GM23338 (cell line): ENCODE measurements at regions not wholly inside any gene's neighbourhood (a gene's known extent, or its start where the extent isn't known, plus 50 kb on each side); places are given as distances from the start of the nearest gene placed in this dataset.
A peak's percentile ranks its signal among the peaks of the same experiment; 100 is the strongest.

Experiments used
- ATAC-seq: fragments of 200-7000 bp; cut with Tn5 transposase; 3 replicates; pipeline ENCODE4 v1.9.1; 2020
- DNase-seq: peaks from one replicate; pipeline ENCODE4 v3.0.0-alpha.2; 2015; ENCODE audit warnings: low spot score
- H2AFZ ChIP-seq: fragments of 200-600 bp; sonication (generic); 2 replicates; pipeline ENCODE4 v1.8.0; 2016; ENCODE audit warnings: antibody characterized with exemption, mild to moderate bottlenecking, moderate library complexity
- H3F3A ChIP-seq: fragments of 200-600 bp; sonication (generic); replicated peaks from 2 replicates; pipeline ENCODE4 v1.8.0; 2017; ENCODE audit warnings: antibody characterized with exemption, mixed run types, low read depth
- H3K27ac ChIP-seq: fragments of 200-600 bp; sonication (generic); 2 replicates; pipeline ENCODE4 v1.6.1; 2016; ENCODE audit warnings: low read depth
- H3K27me3 ChIP-seq: fragments of 200-600 bp; sonication (generic); 2 replicates; pipeline ENCODE4 v1.8.0; 2016; ENCODE audit warnings: mild to moderate bottlenecking, mixed run types, moderate library complexity; ENCODE audit not compliant: insufficient read depth
- H3K36me3 ChIP-seq: fragments of 200-600 bp; sonication (generic); 2 replicates; pipeline ENCODE4 v1.8.0; 2016; ENCODE audit warnings: mild to moderate bottlenecking; ENCODE audit not compliant: insufficient read depth
- H3K4me1 ChIP-seq: fragments of 200-600 bp; sonication (generic); 2 replicates; pipeline ENCODE4 v1.8.0; 2016; ENCODE audit warnings: mild to moderate bottlenecking, moderate library complexity; ENCODE audit not compliant: insufficient read depth
- H3K4me2 ChIP-seq: fragments of 200-600 bp; sonication (generic); 2 replicates; pipeline ENCODE4 v1.7.1; 2017; ENCODE audit warnings: mixed run types
- H3K4me3 ChIP-seq: fragments of 200-600 bp; sonication (generic); 2 replicates; pipeline ENCODE4 v1.6.1; 2016; ENCODE audit warnings: mixed run types
- H3K79me2 ChIP-seq: fragments of 200-600 bp; sonication (generic); replicated peaks from 2 replicates; pipeline ENCODE4 v1.8.0; 2017; ENCODE audit warnings: mild to moderate bottlenecking; ENCODE audit not compliant: insufficient read depth
- H3K9me2 ChIP-seq: fragments of 200-600 bp; sonication (generic); 2 replicates; pipeline ENCODE4 v1.8.0; 2017; ENCODE audit not compliant: insufficient read depth
- H4K20me1 ChIP-seq: fragments of 200-600 bp; sonication (generic); replicated peaks from 2 replicates; pipeline ENCODE4 v1.8.0; 2017; ENCODE audit warnings: mild to moderate bottlenecking; ENCODE audit not compliant: insufficient read depth
- H3K27ac Mint-ChIP-seq: 2 replicates; pipeline ENCODE4 v1.8.0; 2020; ENCODE audit warnings: inconsistent platforms, mild to moderate bottlenecking, moderate library complexity, mixed read lengths
- H3K27me3 Mint-ChIP-seq: 3 replicates; pipeline ENCODE4 v1.8.0; 2022; ENCODE audit warnings: low read depth, mild to moderate bottlenecking, moderate library complexity, mixed read lengths, inconsistent platforms; ENCODE audit not compliant: insufficient read depth, poor library complexity
- H3K36me3 Mint-ChIP-seq: 3 replicates; pipeline ENCODE4 v1.8.0; 2021; ENCODE audit warnings: low read depth, mild to moderate bottlenecking, inconsistent platforms, moderate library complexity, mixed read lengths
- H3K4me1 Mint-ChIP-seq: 3 replicates; pipeline ENCODE4 v1.8.0; 2020; ENCODE audit warnings: mild to moderate bottlenecking, inconsistent platforms, mixed read lengths
- H3K4me3 Mint-ChIP-seq: 3 replicates; pipeline ENCODE4 v1.8.0; 2021; ENCODE audit warnings: moderate library complexity, mild to moderate bottlenecking, inconsistent platforms, mixed read lengths
- H3K9me3 Mint-ChIP-seq: 3 replicates; pipeline ENCODE4 v1.8.0; 2020; ENCODE audit warnings: moderate library complexity, mild to moderate bottlenecking, inconsistent platforms, mixed read lengths
- CREB1 ChIP-seq: fragments of 250-450 bp; sonication (Bioruptor Pico); IDR thresholded peaks from 2 replicates; pipeline ENCODE4 v1.5.0; 2020; ENCODE audit warnings: low read depth, mild to moderate bottlenecking, moderate library complexity
- EZH2 ChIP-seq: fragments of 200-600 bp; sonication (generic); IDR thresholded peaks from one replicate; pipeline ENCODE4 v1.8.0; 2017; ENCODE audit warnings: antibody characterized with exemption, mild to moderate bottlenecking, low read depth; ENCODE audit not compliant: unreplicated experiment
- EZH2phosphoT487 ChIP-seq: fragments of 200-600 bp; sonication (generic); IDR thresholded peaks from one replicate; pipeline ENCODE4 v1.8.1; 2018; ENCODE audit warnings: antibody characterized with exemption; ENCODE audit not compliant: unreplicated experiment
- JUNB ChIP-seq: IDR thresholded peaks from one replicate; pipeline ENCODE4 v1.6.1; 2016; ENCODE audit warnings: antibody characterized with exemption; ENCODE audit not compliant: unreplicated experiment
- NANOG ChIP-seq: IDR thresholded peaks from 2 replicates; pipeline ENCODE4 v1.6.1; 2016; ENCODE audit warnings: antibody characterized with exemption, borderline replicate concordance
- POLR2AphosphoS5 ChIP-seq: IDR thresholded peaks from 2 replicates; pipeline ENCODE4 v1.6.1; 2016; ENCODE audit warnings: antibody characterized with exemption, low read depth
- REST ChIP-seq: IDR thresholded peaks from one replicate; pipeline ENCODE4 v1.6.1; 2018; ENCODE audit warnings: antibody characterized with exemption; ENCODE audit not compliant: unreplicated experiment
- STAT1 ChIP-seq: IDR thresholded peaks from one replicate; pipeline ENCODE4 v1.6.1; 2016; ENCODE audit warnings: antibody characterized with exemption; ENCODE audit not compliant: unreplicated experiment
- ZNF114 ChIP-seq: fragments of 250-450 bp; sonication (Bioruptor Pico); IDR thresholded peaks from 2 replicates; pipeline ENCODE4 v1.5.0; 2020; ENCODE audit warnings: mild to moderate bottlenecking, moderate library complexity
- ZNF331 ChIP-seq: fragments of 250-450 bp; sonication (Bioruptor Pico); IDR thresholded peaks from 2 replicates; pipeline ENCODE4 v1.5.0; 2020; ENCODE audit warnings: low read depth, mild to moderate bottlenecking, moderate library complexity
- TF ChIP-seq, protein P1 (sequence below), 2 experiments: fragments of 200-600 bp in 1 of 2; sonication (generic) in 1 of 2; conservative IDR thresholded peaks; 2 replicates each; pipeline versions ENCODE4 v1.5.1 to v1.6.1; 2016 to 2017; ENCODE audit warnings: antibody characterized with exemption in 2 of 2, low read depth in 2 of 2, mild to moderate bottlenecking in 2 of 2, moderate library complexity in 1 of 2
- TF ChIP-seq, protein P2 (sequence below): fragments of 250-450 bp; sonication (Bioruptor Pico); IDR thresholded peaks from 2 replicates; pipeline ENCODE4 v1.5.0; 2020; ENCODE audit warnings: mild to moderate bottlenecking, moderate library complexity
- TF ChIP-seq, protein P3 (sequence below): IDR thresholded peaks from 2 replicates; pipeline ENCODE4 v1.6.1; 2016; ENCODE audit warnings: antibody characterized with exemption

- Mint-ChIP-seq H3K36me3 (no peaks in the 10 kb centered on the region; the same call in 2 of the 3 replicates), H3K4me1 (peaks cover 9% of the 10 kb centered on the region), H3K27ac (no peak overlapping the region), H3K27me3 (peaks cover 1% of the 10 kb centered on the region), H3K4me3 (no peak overlapping the region), H3K9me3 (peaks cover under 1% of the 10 kb centered on the region; the same call in 1 of the 3 replicates)
- no peak overlapping the region for H3K4me2 ChIP-seq
- no peak overlapping the region for H3K4me3 ChIP-seq
- H3K27ac ChIP-seq: no peak overlapping the region
- H3K36me3 ChIP-seq: no peaks in the 10 kb centered on the region
- no peaks in the 10 kb centered on the region for H3K4me1 ChIP-seq
- no peaks in the 10 kb centered on the region for H3K9me2 ChIP-seq
- DNase-seq (no peak), ATAC-seq (peak; percentile 33)
- no peak overlapping the region for H2AFZ ChIP-seq
- TF ChIP-seq EZH2 (no peak), JUNB (no peak), ZNF331 (CRISPR knock-in tag) (no peak), NANOG (no peak), CREB1 (CRISPR knock-in tag) (no peak), REST (no peak), EZH2phosphoT487 (no peak), POLR2AphosphoS5 (no peak), STAT1 (no peak), ZNF114 (no peak)
- TF ChIP-seq, protein P1, sequence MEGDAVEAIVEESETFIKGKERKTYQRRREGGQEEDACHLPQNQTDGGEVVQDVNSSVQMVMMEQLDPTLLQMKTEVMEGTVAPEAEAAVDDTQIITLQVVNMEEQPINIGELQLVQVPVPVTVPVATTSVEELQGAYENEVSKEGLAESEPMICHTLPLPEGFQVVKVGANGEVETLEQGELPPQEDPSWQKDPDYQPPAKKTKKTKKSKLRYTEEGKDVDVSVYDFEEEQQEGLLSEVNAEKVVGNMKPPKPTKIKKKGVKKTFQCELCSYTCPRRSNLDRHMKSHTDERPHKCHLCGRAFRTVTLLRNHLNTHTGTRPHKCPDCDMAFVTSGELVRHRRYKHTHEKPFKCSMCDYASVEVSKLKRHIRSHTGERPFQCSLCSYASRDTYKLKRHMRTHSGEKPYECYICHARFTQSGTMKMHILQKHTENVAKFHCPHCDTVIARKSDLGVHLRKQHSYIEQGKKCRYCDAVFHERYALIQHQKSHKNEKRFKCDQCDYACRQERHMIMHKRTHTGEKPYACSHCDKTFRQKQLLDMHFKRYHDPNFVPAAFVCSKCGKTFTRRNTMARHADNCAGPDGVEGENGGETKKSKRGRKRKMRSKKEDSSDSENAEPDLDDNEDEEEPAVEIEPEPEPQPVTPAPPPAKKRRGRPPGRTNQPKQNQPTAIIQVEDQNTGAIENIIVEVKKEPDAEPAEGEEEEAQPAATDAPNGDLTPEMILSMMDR (conservative IDR thresholded peaks at IDR 0.05; ENCODE audit: low read depth in 2 of 2): no peak
- TF ChIP-seq, protein P2, sequence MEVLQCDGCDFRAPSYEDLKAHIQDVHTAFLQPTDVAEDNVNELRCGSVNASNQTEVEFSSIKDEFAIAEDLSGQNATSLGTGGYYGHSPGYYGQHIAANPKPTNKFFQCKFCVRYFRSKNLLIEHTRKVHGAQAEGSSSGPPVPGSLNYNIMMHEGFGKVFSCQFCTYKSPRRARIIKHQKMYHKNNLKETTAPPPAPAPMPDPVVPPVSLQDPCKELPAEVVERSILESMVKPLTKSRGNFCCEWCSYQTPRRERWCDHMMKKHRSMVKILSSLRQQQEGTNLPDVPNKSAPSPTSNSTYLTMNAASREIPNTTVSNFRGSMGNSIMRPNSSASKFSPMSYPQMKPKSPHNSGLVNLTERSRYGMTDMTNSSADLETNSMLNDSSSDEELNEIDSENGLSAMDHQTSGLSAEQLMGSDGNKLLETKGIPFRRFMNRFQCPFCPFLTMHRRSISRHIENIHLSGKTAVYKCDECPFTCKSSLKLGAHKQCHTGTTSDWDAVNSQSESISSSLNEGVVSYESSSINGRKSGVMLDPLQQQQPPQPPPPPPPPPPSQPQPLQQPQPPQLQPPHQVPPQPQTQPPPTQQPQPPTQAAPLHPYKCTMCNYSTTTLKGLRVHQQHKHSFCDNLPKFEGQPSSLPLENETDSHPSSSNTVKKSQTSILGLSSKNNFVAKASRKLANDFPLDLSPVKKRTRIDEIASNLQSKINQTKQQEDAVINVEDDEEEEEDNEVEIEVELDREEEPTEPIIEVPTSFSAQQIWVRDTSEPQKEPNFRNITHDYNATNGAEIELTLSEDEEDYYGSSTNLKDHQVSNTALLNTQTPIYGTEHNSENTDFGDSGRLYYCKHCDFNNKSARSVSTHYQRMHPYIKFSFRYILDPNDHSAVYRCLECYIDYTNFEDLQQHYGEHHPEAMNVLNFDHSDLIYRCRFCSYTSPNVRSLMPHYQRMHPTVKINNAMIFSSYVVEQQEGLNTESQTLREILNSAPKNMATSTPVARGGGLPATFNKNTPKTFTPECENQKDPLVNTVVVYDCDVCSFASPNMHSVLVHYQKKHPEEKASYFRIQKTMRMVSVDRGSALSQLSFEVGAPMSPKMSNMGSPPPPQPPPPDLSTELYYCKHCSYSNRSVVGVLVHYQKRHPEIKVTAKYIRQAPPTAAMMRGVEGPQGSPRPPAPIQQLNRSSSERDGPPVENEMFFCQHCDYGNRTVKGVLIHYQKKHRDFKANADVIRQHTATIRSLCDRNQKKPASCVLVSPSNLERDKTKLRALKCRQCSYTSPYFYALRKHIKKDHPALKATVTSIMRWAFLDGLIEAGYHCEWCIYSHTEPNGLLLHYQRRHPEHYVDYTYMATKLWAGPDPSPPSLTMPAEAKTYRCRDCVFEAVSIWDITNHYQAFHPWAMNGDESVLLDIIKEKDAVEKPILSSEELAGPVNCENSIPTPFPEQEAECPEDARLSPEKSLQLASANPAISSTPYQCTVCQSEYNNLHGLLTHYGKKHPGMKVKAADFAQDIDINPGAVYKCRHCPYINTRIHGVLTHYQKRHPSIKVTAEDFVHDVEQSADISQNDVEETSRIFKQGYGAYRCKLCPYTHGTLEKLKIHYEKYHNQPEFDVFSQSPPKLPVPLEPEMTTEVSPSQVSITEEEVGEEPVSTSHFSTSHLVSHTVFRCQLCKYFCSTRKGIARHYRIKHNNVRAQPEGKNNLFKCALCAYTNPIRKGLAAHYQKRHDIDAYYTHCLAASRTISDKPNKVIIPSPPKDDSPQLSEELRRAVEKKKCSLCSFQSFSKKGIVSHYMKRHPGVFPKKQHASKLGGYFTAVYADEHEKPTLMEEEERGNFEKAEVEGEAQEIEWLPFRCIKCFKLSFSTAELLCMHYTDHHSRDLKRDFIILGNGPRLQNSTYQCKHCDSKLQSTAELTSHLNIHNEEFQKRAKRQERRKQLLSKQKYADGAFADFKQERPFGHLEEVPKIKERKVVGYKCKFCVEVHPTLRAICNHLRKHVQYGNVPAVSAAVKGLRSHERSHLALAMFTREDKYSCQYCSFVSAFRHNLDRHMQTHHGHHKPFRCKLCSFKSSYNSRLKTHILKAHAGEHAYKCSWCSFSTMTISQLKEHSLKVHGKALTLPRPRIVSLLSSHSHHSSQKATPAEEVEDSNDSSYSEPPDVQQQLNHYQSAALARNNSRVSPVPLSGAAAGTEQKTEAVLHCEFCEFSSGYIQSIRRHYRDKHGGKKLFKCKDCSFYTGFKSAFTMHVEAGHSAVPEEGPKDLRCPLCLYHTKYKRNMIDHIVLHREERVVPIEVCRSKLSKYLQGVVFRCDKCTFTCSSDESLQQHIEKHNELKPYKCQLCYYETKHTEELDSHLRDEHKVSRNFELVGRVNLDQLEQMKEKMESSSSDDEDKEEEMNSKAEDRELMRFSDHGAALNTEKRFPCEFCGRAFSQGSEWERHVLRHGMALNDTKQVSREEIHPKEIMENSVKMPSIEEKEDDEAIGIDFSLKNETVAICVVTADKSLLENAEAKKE (CRISPR knock-in tag): no peak
- TF ChIP-seq, protein P3, sequence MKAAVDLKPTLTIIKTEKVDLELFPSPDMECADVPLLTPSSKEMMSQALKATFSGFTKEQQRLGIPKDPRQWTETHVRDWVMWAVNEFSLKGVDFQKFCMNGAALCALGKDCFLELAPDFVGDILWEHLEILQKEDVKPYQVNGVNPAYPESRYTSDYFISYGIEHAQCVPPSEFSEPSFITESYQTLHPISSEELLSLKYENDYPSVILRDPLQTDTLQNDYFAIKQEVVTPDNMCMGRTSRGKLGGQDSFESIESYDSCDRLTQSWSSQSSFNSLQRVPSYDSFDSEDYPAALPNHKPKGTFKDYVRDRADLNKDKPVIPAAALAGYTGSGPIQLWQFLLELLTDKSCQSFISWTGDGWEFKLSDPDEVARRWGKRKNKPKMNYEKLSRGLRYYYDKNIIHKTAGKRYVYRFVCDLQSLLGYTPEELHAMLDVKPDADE: no peak
- H3K27me3 ChIP-seq: no peaks in the 10 kb centered on the region
- no peaks in the 10 kb centered on the region for H4K20me1 ChIP-seq
- H3F3A ChIP-seq: no peaks in the 10 kb centered on the region
- H3K79me2 ChIP-seq: no peaks in the 10 kb centered on the region
These were observed 442.7 kb downstream of the PREX1 start for GRCh38 chr20:48385114-48385513.
